IPS DF 4.7 (cell line): ENCODE measurements at regions not wholly inside any gene's neighbourhood (a gene's known extent, or its start where the extent isn't known, plus 50 kb on each side); places are given as distances from the start of the nearest gene placed in this dataset.
"Not testable (repeated sequence)": the region's sequence is repeated elsewhere in the genome, so short reads cannot be mapped to it uniquely, and the experiment has no call there.

Experiments
- DNase-seq: peaks from one replicate; pipeline ENCODE4 v3.0.0-alpha.2; 2013; ENCODE audit warnings: low spot score; ENCODE audit errors: extremely low read depth

- DNase-seq: no peak
Observed at GRCh38 chr13:40039061-40039460, 383.6 kb downstream of the COG6 start.

- DNase-seq: no peak
Observed at GRCh38 chr13:40042991-40043390, 387.5 kb downstream of the COG6 start.

DNA sequence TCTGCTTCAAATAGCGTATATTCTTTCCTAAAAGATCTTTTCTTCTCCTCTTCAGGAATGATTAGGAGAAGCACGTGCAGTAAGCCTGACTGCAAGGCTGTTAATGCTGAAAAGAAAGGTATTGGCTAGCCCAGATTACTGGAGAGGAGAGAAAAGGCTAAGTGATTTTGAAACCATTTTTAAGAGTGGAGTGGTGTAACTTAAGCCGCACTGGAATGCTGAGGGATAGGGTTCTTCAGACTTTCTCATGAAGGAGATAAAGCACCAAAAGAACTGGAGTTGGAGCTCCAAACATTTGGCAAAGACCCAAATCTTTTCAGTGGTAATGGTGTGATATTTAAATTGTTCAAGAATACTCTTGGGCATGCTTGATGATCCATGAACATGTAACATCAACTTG is 388.3 kb downstream of the COG6 start:
- DNase-seq: no peak

- no peak for DNase-seq
Observed at GRCh38 chr13:40047322-40047771, 391.9 kb downstream of the COG6 start.

GRCh38 chr13:40048551-40048950 is 393.1 kb downstream of the COG6 start:
- no peak for DNase-seq

DNA sequence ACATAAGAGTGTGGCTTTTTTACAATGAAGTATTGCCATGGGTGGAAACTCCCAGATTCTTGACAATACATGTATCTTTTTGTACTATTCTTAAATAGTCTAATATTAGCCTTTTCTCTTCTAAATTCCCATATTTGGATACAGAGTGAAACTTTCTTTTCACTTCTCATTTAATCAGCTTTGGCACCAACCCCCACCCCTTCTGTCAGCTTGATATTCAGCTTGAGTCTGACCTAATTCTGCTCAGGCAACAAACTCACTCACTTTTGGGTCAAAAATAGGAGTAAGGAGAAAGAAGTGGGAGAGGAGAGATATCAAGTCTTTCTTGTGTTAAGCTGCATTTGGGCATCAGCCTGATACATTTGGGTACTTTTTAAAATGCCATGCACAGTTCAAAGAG is 397.5 kb downstream of the COG6 start:
- no peak for DNase-seq

- no peak for DNase-seq
Observed at GRCh38 chr13:40053401-40053800, 397.9 kb downstream of the COG6 start.

DNA sequence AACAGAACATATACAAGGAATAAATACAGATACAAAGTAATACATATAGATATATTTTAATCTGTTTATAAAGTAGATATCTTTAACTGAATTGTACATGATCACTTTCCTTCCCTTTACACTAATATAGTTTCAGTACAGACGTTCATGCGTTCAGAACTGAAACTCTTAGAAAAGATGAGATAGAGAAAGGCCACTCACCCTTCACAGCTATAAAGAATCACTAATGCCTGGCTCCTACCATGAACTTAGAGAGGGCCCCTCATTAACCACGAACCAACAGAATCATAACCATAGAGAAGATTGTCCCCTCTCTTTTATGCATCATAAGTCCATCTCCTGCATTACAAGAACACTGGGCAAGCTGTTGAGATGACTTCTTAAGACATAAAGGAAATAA is 399.0 kb downstream of the COG6 start:
- DNase-seq: not testable (repeated sequence)

DNA sequence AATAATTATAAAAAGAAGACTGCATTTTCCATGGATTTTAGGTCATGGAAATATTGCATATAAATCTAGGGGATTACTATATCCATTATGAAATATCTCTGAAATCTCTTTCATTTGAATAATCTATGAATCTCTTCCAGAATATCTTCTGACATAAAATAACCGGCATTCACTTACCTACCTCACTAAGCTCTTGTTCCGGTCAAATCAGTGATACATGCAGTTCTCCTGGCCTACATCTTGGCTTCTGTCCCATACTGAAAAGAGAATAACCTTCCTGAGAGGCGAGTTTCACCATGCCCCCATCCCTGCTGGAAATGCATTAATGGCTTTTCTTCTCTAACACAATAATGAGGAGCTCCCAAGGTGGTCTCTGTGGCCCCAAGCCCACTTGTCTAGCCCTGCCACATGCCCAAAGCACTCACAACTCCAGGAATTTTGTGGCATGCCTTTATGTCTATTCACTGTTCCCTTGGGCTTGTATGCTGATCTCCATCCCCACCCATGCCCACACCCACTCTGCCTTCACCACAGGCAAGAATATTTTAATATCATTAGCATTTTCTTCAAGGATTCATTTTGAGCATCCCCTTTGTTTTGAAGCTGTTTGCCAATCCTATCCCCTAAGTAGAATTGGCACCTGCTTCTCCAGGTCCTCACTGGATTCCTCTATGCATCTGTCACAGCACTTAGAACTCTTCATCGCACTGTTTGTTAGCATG is 401.6 kb downstream of the COG6 start:
- no peak for DNase-seq

DNA sequence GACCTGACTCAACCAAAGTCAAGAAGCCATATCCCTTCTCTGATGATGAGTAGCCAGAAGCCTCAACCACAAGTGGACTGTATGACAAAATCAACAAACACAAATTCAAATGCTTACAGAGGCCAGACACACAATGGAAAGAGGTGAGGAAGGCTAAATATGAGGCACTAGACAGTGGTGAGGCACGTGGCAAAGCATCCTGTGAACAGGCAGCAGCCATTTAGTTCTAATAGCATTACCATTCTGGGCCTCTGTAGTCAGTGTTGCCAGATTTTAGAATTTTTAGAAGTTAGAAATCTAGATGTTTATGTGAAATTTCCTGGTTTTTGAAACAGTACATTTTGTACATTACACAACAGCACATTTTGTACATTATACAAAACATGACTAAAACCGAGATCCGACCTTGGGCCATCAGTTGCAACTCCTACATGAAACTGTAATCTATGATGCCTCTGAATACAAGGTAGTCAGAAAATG is 403.3 kb downstream of the COG6 start:
- DNase-seq: no peak

DNA sequence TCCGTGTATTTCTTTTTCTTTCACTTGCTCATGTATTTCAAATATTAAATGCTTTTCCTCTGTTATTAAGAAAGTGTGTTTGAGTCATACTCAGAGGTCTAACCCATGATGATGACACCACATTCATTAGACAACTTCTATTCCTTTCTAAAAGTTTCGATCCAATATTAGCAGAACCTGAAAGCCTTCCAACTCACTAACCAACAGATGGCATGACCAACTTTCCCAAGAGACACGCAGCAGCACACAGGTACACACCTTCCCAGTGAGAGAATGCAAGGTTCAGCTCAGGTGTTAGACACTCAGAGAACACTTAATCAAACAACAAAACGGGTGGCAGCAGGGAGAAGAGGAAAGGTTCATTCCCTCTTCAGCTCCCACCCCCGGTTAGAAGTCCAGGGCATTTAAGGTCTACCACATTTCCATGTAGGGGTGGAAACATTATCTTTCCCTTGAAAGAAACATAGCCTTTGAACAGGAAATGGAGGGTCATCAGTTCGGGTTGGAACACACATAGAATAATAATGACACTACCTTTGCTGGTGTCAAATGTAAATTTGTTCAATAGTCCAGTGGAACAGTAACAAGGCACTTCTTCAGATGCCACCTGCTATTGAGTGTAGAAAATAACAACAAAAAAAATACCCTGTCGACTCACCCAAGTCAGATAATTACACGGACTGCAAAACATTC is 404.2 kb downstream of the COG6 start:
- DNase-seq: no peak

GRCh38 chr13:40060296-40061007 is 405.0 kb downstream of the COG6 start:
- no peak for DNase-seq

DNA sequence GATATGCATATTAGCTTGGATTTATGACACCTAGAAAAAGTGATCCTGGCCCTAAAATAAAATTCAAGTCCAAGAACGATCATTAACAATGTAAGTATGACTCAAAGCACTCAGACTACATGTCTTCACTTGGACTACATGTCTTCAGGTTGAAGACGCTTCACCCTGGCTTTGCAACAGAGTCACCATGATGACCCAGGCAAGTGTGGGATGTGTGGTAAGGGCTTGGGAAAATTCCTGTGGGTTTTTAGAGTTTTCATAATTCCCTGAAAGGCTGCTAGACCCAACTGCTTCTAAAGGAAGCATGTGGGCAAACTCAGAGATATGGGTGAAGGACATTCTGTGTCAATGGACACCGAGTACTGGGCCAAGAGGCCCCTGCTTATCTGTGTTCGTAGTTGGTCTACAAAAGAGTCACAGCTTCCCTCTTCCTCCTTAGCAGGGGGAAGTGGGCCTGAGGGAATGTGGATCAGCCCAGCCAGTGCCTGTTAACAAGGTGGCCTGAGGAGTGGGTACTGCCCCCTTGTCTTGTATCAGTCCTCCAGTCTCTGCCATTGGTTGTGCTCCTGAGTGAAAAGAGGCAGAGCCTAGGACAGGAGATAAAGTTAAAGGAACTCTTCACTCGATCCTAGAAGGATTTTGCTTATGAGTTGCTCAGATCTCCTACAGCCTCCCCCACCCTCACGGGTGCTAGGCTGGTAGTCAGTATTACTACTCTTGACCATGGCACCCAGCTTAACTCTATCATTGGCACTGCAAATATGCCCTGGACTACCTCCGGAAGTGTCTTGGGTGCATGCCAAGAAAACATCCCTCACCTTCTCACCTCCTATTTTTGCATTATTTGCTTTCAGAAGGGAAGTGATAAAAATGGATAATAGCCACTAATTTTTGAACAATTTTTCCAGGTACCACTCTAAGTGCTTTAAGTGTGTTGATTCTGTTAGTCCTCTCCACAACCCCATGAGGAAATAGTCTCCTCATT is 406.3 kb downstream of the COG6 start:
- no peak for DNase-seq

GRCh38 chr13:40063278-40063698 is 407.8 kb downstream of the COG6 start:
- no peak for DNase-seq

DNA sequence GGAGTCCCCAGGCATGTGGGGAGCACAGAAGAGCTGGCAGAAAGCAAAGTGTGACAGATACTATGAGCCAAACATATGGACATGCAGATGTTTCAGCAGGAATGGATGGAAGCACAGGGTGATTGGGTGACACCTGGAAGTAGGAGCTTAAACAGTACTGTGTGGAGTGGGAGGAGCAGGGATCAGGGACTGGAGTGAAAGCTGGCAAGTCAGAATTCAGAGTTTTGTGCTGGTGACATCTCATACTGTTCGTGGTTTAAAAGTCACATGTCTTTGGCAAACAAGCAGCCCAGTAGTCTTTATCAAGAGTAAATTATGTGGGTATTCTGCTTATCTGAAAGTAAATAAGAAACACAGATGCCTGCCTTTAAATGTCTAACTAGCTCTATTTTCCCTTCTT is 408.2 kb downstream of the COG6 start:
- no peak for DNase-seq

GRCh38 chr13:40064154-40065097 is 409.0 kb downstream of the COG6 start:
- no peak for DNase-seq

DNA sequence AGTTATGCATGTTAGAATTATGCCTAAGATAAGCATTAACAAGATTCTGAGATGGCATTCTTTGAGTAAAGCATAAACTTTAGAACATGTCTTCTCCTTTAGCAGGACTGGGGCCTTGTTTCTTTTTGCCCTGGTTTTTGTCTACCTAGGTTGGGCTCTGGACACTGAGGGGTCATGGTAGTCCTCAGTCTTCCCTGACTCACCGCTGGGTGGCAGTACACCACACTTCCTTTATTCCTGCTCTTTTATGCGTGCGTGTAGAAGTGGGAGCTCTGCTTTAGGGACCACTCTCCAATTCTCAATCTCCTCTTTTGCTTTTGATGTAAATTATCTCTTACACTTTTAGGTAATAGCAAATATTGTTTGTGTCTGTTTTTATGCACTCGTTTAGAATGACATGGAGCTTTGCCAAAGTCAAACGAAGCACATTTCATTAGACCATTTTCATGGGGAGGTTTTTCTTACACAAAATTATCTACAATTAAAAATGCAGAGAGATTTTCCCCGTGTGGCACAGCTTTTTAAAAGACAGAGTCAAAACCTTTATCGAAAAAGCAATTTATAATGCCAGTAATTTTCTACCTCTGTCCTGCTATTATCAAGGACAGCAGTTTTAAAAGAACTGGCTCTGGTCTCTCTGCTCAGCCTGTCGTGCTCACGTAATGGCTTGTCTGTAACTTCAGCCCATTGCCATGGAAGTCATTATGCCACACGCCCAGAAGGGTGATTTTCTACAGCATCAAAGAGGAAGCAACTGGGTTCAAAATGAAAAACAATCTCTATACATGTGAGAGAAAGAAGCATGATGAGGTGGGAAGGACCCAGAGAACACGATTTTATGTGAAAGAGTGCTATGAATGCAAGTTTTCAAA is 413.9 kb downstream of the COG6 start:
- peak; percentile 53 for DNase-seq

GRCh38 chr13:40070357-40070756 is 414.9 kb downstream of the COG6 start:
- DNase-seq: no peak

GRCh38 chr13:40072663-40073120 is 417.2 kb downstream of the COG6 start:
- no peak for DNase-seq
